WTC11 (cell line): ENCODE measurements at regions not wholly inside any gene's neighbourhood (a gene's known extent, or its start where the extent isn't known, plus 50 kb on each side); places are given as distances from the start of the nearest gene placed in this dataset.

Experiments used
- ATAC-seq: fragments of 200-7000 bp; cut with Tn5 transposase; 2 replicates; pipeline ENCODE4 v1.10.0; 2021; ENCODE audit warnings: mild to moderate bottlenecking, moderate library complexity
- CTCF ChIA-PET: fragments of 300-600 bp; sonication (Branson Sonifier 250); formaldehyde crosslinking; loops from one replicate; lab custom pipeline; 2021; ENCODE audit warnings: antibody characterized with exemption; lab: Charles Lee
- POLR2A ChIA-PET: fragments of 350-600 bp; sonication (Branson Sonifier 250); formaldehyde crosslinking; loops from one replicate; lab custom pipeline; 2021; ENCODE audit warnings: antibody characterized with exemption; lab: Charles Lee
- DNase-seq: peaks from one replicate; pipeline ENCODE4 v3.0.0; 2021; ENCODE audit warnings: low spot score
- H3K27ac Mint-ChIP-seq: 2 replicates; pipeline ENCODE4 v1.8.0; 2021; ENCODE audit warnings: mixed read lengths
- H3K27me3 Mint-ChIP-seq: 2 replicates; pipeline ENCODE4 v1.8.0; 2021; ENCODE audit warnings: low read depth, mild to moderate bottlenecking, moderate library complexity, mixed read lengths
- H3K36me3 Mint-ChIP-seq: 2 replicates; pipeline ENCODE4 v1.8.0; 2021; ENCODE audit warnings: mixed read lengths
- H3K4me1 Mint-ChIP-seq: 2 replicates; pipeline ENCODE4 v1.8.0; 2022; ENCODE audit warnings: mixed read lengths
- H3K4me3 Mint-ChIP-seq: 2 replicates; pipeline ENCODE4 v1.8.0; 2021; ENCODE audit warnings: mild to moderate bottlenecking, moderate library complexity, mixed read lengths
- H3K9me3 Mint-ChIP-seq: 2 replicates; pipeline ENCODE4 v1.8.0; 2021; ENCODE audit warnings: mixed read lengths
- FOXK1 ChIP-seq: sonication (generic); formaldehyde crosslinking; IDR thresholded peaks from 2 replicates; pipeline ENCODE4 v1.8.0; 2022; ENCODE audit warnings: mild to moderate bottlenecking, moderate library complexity, missing genetic modification reagents
- FOXP4 ChIP-seq: sonication (generic); formaldehyde crosslinking; IDR thresholded peaks from 2 replicates; pipeline ENCODE4 v1.8.0; 2022; ENCODE audit warnings: mild to moderate bottlenecking, missing genetic modification reagents
- GRHL2 ChIP-seq: fragments of 250-450 bp; sonication (Bioruptor Pico); IDR thresholded peaks from 2 replicates; pipeline ENCODE4 v1.8.0; 2022; ENCODE audit warnings: mild to moderate bottlenecking, moderate library complexity; ENCODE audit not compliant: insufficient replicate concordance, severe bottlenecking
- IRF1 ChIP-seq: sonication (generic); formaldehyde crosslinking; IDR thresholded peaks from 2 replicates; pipeline ENCODE4 v1.8.0; 2023; ENCODE audit warnings: missing genetic modification reagents
- MXD4 ChIP-seq: fragments of 250-450 bp; sonication (Bioruptor Pico); IDR thresholded peaks from 2 replicates; pipeline ENCODE4 v1.8.0; 2021; ENCODE audit warnings: mild to moderate bottlenecking, moderate library complexity, borderline replicate concordance
- MYBL2 ChIP-seq: sonication (generic); formaldehyde crosslinking; IDR thresholded peaks from 2 replicates; pipeline ENCODE4 v1.8.1; 2023; ENCODE audit warnings: mild to moderate bottlenecking, moderate library complexity, missing genetic modification reagents
- NFE2L1 ChIP-seq: sonication (generic); formaldehyde crosslinking; IDR thresholded peaks from 2 replicates; pipeline ENCODE4 v1.8.1; 2023; ENCODE audit warnings: missing genetic modification reagents
- NR3C1 ChIP-seq: sonication (generic); formaldehyde crosslinking; conservative IDR thresholded peaks from 2 replicates; pipeline ENCODE4 v1.8.1; 2023; ENCODE audit warnings: low read depth, mild to moderate bottlenecking, missing genetic modification reagents
- PRRX2 ChIP-seq: fragments of 250-450 bp; sonication (Bioruptor Pico); IDR thresholded peaks from 2 replicates; pipeline ENCODE4 v1.8.0; 2021; ENCODE audit warnings: mild to moderate bottlenecking
- RELA ChIP-seq: sonication (generic); formaldehyde crosslinking; IDR thresholded peaks from 2 replicates; pipeline ENCODE4 v1.8.1; 2022; ENCODE audit warnings: missing genetic modification reagents, mild to moderate bottlenecking, borderline replicate concordance
- TEAD1 ChIP-seq: sonication (generic); formaldehyde crosslinking; IDR thresholded peaks from 2 replicates; pipeline ENCODE4 v1.8.0; 2022; ENCODE audit warnings: mild to moderate bottlenecking, missing genetic modification reagents
- ZNF232 ChIP-seq: sonication (generic); formaldehyde crosslinking; IDR thresholded peaks from 2 replicates; pipeline ENCODE4 v1.8.0; 2022; ENCODE audit warnings: mild to moderate bottlenecking, missing genetic modification reagents
- ZNF425 ChIP-seq: fragments of 250-450 bp; sonication (Bioruptor Pico); conservative IDR thresholded peaks from 2 replicates; pipeline ENCODE4 v1.9.0; 2021; ENCODE audit warnings: mild to moderate bottlenecking
- ZNF671 ChIP-seq: fragments of 250-450 bp; sonication (Bioruptor Pico); IDR thresholded peaks from 2 replicates; pipeline ENCODE4 v1.8.0; 2021; ENCODE audit warnings: mild to moderate bottlenecking
- TF ChIP-seq, protein P1 (sequence below): fragments of 200-600 bp; IDR thresholded peaks from 2 replicates; pipeline ENCODE4 v1.8.0; 2022; ENCODE audit warnings: antibody characterized with exemption
- TF ChIP-seq, protein P2 (sequence below): fragments of 250-450 bp; sonication (Bioruptor Pico); IDR thresholded peaks from 2 replicates; pipeline ENCODE4 v1.9.0; 2021; ENCODE audit warnings: mild to moderate bottlenecking, borderline replicate concordance
- TF ChIP-seq, protein P3 (sequence below): sonication (generic); formaldehyde crosslinking; IDR thresholded peaks from 2 replicates; pipeline ENCODE4 v1.8.1; 2023; ENCODE audit warnings: mild to moderate bottlenecking, missing genetic modification reagents, borderline replicate concordance

GRCh38 chr5:119751734-119752094 is 122.4 kb downstream of the FAM170A start:
- ATAC-seq = no peak
- no peak overlapping the region for H3K4me3 Mint-ChIP-seq
- H3K36me3 Mint-ChIP-seq = peaks cover 3% of the 10 kb centered on the region; the same call in 1 of the 2 replicates
- peaks cover 14% of the 10 kb centered on the region for H3K4me1 Mint-ChIP-seq
- H3K9me3 Mint-ChIP-seq = peaks cover 31% of the 10 kb centered on the region
- CTCF ChIA-PET = interaction anchor here (0.8 kb wide), 1 partner anchor 261 kb away, joined by 3 read pairs; no protein-coding TSS in a partner anchor
- no peak overlapping the region for H3K27ac Mint-ChIP-seq
- TF ChIP-seq, protein P1, sequence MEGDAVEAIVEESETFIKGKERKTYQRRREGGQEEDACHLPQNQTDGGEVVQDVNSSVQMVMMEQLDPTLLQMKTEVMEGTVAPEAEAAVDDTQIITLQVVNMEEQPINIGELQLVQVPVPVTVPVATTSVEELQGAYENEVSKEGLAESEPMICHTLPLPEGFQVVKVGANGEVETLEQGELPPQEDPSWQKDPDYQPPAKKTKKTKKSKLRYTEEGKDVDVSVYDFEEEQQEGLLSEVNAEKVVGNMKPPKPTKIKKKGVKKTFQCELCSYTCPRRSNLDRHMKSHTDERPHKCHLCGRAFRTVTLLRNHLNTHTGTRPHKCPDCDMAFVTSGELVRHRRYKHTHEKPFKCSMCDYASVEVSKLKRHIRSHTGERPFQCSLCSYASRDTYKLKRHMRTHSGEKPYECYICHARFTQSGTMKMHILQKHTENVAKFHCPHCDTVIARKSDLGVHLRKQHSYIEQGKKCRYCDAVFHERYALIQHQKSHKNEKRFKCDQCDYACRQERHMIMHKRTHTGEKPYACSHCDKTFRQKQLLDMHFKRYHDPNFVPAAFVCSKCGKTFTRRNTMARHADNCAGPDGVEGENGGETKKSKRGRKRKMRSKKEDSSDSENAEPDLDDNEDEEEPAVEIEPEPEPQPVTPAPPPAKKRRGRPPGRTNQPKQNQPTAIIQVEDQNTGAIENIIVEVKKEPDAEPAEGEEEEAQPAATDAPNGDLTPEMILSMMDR = no peak
- no peak for TF ChIP-seq MYBL2 (CRISPR knock-in tag)
- TF ChIP-seq MXD4 (CRISPR knock-in tag) = no peak
- TF ChIP-seq ZNF425 (CRISPR knock-in tag) = no peak
- no peak for TF ChIP-seq PRRX2 (CRISPR knock-in tag)
- TF ChIP-seq, protein P2, sequence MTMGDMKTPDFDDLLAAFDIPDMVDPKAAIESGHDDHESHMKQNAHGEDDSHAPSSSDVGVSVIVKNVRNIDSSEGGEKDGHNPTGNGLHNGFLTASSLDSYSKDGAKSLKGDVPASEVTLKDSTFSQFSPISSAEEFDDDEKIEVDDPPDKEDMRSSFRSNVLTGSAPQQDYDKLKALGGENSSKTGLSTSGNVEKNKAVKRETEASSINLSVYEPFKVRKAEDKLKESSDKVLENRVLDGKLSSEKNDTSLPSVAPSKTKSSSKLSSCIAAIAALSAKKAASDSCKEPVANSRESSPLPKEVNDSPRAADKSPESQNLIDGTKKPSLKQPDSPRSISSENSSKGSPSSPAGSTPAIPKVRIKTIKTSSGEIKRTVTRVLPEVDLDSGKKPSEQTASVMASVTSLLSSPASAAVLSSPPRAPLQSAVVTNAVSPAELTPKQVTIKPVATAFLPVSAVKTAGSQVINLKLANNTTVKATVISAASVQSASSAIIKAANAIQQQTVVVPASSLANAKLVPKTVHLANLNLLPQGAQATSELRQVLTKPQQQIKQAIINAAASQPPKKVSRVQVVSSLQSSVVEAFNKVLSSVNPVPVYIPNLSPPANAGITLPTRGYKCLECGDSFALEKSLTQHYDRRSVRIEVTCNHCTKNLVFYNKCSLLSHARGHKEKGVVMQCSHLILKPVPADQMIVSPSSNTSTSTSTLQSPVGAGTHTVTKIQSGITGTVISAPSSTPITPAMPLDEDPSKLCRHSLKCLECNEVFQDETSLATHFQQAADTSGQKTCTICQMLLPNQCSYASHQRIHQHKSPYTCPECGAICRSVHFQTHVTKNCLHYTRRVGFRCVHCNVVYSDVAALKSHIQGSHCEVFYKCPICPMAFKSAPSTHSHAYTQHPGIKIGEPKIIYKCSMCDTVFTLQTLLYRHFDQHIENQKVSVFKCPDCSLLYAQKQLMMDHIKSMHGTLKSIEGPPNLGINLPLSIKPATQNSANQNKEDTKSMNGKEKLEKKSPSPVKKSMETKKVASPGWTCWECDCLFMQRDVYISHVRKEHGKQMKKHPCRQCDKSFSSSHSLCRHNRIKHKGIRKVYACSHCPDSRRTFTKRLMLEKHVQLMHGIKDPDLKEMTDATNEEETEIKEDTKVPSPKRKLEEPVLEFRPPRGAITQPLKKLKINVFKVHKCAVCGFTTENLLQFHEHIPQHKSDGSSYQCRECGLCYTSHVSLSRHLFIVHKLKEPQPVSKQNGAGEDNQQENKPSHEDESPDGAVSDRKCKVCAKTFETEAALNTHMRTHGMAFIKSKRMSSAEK (CRISPR knock-in tag) = no peak
- TF ChIP-seq FOXP4 (CRISPR knock-in tag) = no peak
- no peak for TF ChIP-seq GRHL2 (CRISPR knock-in tag)
- no peak for TF ChIP-seq TEAD1 (CRISPR knock-in tag)
- TF ChIP-seq, protein P3, sequence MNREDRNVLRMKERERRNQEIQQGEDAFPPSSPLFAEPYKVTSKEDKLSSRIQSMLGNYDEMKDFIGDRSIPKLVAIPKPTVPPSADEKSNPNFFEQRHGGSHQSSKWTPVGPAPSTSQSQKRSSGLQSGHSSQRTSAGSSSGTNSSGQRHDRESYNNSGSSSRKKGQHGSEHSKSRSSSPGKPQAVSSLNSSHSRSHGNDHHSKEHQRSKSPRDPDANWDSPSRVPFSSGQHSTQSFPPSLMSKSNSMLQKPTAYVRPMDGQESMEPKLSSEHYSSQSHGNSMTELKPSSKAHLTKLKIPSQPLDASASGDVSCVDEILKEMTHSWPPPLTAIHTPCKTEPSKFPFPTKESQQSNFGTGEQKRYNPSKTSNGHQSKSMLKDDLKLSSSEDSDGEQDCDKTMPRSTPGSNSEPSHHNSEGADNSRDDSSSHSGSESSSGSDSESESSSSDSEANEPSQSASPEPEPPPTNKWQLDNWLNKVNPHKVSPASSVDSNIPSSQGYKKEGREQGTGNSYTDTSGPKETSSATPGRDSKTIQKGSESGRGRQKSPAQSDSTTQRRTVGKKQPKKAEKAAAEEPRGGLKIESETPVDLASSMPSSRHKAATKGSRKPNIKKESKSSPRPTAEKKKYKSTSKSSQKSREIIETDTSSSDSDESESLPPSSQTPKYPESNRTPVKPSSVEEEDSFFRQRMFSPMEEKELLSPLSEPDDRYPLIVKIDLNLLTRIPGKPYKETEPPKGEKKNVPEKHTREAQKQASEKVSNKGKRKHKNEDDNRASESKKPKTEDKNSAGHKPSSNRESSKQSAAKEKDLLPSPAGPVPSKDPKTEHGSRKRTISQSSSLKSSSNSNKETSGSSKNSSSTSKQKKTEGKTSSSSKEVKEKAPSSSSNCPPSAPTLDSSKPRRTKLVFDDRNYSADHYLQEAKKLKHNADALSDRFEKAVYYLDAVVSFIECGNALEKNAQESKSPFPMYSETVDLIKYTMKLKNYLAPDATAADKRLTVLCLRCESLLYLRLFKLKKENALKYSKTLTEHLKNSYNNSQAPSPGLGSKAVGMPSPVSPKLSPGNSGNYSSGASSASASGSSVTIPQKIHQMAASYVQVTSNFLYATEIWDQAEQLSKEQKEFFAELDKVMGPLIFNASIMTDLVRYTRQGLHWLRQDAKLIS (CRISPR knock-in tag) = no peak
- no peak for TF ChIP-seq ZNF671
- no peak for TF ChIP-seq RELA (CRISPR knock-in tag)
- no peak for TF ChIP-seq NR3C1 (CRISPR knock-in tag)
- TF ChIP-seq NFE2L1 (CRISPR knock-in tag) = no peak
- no peak for TF ChIP-seq IRF1 (CRISPR knock-in tag)
- no peak for TF ChIP-seq FOXK1 (CRISPR knock-in tag)
- TF ChIP-seq ZNF232 (CRISPR knock-in tag) = no peak
- H3K27me3 Mint-ChIP-seq = no peaks in the 10 kb centered on the region
- no peak for DNase-seq
- POLR2A ChIA-PET = no interaction called here
